Esophagus muscularis mucosa (tissue), 3 donors: ENCODE measurements at regions not wholly inside any gene's neighbourhood (a gene's known extent, or its start where the extent isn't known, plus 50 kb on each side); places are given as distances from the start of the nearest gene placed in this dataset.

Experiments used
- POLR2A ChIP-seq: fragments of 450-650 bp; IDR thresholded peaks from one replicate; pipeline ENCODE4 v1.6.1; 2017; ENCODE audit warnings: antibody characterized with exemption, moderate library complexity, mild to moderate bottlenecking, low read depth
- POLR2AphosphoS5 ChIP-seq, 2 donors: sonication (generic); formaldehyde crosslinking; IDR thresholded peaks; one replicate each; pipeline ENCODE4 v1.6.1; 2017; ENCODE audit warnings: antibody characterized with exemption in 2 of 2
- TF ChIP-seq, protein P1 (sequence below), 3 experiments: fragments of 200-600 bp in 2 of 3; fragments of 450-650 bp in 1 of 3; sonication (generic) in 2 of 3; IDR thresholded peaks; one replicate each; pipeline ENCODE4 v1.5.1; 2017 to 2019; ENCODE audit warnings: antibody characterized with exemption in 3 of 3, mild to moderate bottlenecking in 2 of 3, moderate library complexity in 1 of 3

DNA sequence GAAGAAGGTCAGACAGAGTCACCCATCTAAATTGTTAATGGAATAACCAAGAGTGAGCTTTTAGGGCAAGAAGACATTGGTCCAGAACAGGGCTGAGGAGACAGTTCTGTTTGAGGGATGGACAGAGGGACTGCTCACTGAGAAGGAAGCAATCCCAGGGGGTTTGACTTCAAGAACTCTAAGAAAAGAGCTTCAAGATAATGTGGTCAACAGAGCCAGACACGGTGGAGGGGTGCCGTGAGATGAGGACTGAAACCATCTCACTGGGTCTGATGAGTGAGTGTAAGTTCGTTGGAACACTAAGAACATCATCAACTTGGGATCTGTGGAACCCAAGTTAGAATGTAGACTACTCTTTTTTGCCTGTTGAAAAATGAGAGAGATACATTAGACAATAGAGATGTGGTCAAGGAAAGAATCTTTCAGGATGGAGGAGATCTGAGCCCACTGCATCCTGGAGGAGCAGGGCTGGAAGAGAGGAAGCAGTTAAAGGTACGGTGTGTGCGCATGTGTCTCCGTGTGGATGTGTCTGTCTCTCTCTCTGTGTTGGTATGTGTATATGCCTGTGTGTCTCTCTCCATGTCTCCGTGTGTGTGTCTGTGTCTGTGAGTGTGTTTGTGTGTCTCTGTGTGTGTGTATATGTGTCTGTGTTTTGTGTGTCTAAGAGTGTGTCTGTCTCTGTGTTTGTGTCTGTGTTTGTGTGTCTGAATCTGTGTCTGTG is 172.1 kb downstream of the MYCN start:
- TF ChIP-seq, protein P1, sequence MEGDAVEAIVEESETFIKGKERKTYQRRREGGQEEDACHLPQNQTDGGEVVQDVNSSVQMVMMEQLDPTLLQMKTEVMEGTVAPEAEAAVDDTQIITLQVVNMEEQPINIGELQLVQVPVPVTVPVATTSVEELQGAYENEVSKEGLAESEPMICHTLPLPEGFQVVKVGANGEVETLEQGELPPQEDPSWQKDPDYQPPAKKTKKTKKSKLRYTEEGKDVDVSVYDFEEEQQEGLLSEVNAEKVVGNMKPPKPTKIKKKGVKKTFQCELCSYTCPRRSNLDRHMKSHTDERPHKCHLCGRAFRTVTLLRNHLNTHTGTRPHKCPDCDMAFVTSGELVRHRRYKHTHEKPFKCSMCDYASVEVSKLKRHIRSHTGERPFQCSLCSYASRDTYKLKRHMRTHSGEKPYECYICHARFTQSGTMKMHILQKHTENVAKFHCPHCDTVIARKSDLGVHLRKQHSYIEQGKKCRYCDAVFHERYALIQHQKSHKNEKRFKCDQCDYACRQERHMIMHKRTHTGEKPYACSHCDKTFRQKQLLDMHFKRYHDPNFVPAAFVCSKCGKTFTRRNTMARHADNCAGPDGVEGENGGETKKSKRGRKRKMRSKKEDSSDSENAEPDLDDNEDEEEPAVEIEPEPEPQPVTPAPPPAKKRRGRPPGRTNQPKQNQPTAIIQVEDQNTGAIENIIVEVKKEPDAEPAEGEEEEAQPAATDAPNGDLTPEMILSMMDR (IDR thresholded peaks at IDR 0.05), result no peak
- TF ChIP-seq POLR2A, result no peak
- no peak for TF ChIP-seq POLR2AphosphoS5 (IDR thresholded peaks at IDR 0.05)
